Motor neuron (in vitro differentiated cells): ENCODE measurements at regions not wholly inside any gene's neighbourhood (a gene's known extent, or its start where the extent isn't known, plus 50 kb on each side); places are given as distances from the start of the nearest gene placed in this dataset.
A peak's percentile ranks its signal among the peaks of the same experiment; 100 is the strongest.

Experiments
- ATAC-seq, 8 experiments: fragments of 200-7000 bp; cut with Tn5 transposase; replicated peaks in 6 of 8; 2 replicates each; pipeline ENCODE4 v1.8.0; 2021; ENCODE audit warnings: mild to moderate bottlenecking in 8 of 8, moderate library complexity in 8 of 8
- H3K27ac ChIP-seq, 2 donors: fragments of 250-450 bp; sonication (Bioruptor Pico); 2 replicates each; pipeline ENCODE4 v1.9.0; 2021; ENCODE audit warnings: antibody characterized with exemption in 2 of 2, mild to moderate bottlenecking in 2 of 2, moderate library complexity in 1 of 2
- H3K4me1 ChIP-seq, 2 donors: fragments of 250-450 bp; sonication (Bioruptor Pico); replicated peaks in 1 of 2; 2 replicates each; pipeline ENCODE4 v1.6.1; 2021; ENCODE audit warnings: antibody characterized with exemption in 2 of 2, mild to moderate bottlenecking in 2 of 2, moderate library complexity in 1 of 2
- H3K4me3 ChIP-seq, 5 donors: fragments of 250-450 bp; sonication (Bioruptor Pico); 2 replicates each; pipeline ENCODE4 v1.9.0; 2021; ENCODE audit warnings: antibody characterized with exemption in 5 of 5, mild to moderate bottlenecking in 5 of 5, moderate library complexity in 4 of 5
- WGBS, 10 experiments: fragments of 450-650 bp; shearing (Covaris generic); methylation state at CpG; one replicate each; pipeline ENCODE4 v1.0.0; 2022; 5-methylcytosine and 5-hydroxymethylcytosine counted together
- in situ Hi-C, 9 experiments: fragments of 400-800 bp; cut with MboI; loops; one replicate each; pipeline ENCODE4 v1.15.0; 2021; ENCODE audit warnings: low sequenced_read_pairs in 9 of 9, low pct_unique_long_range_greater_than_20kb in 2 of 9; ENCODE audit not compliant: unreplicated experiment in 9 of 9

DNA sequence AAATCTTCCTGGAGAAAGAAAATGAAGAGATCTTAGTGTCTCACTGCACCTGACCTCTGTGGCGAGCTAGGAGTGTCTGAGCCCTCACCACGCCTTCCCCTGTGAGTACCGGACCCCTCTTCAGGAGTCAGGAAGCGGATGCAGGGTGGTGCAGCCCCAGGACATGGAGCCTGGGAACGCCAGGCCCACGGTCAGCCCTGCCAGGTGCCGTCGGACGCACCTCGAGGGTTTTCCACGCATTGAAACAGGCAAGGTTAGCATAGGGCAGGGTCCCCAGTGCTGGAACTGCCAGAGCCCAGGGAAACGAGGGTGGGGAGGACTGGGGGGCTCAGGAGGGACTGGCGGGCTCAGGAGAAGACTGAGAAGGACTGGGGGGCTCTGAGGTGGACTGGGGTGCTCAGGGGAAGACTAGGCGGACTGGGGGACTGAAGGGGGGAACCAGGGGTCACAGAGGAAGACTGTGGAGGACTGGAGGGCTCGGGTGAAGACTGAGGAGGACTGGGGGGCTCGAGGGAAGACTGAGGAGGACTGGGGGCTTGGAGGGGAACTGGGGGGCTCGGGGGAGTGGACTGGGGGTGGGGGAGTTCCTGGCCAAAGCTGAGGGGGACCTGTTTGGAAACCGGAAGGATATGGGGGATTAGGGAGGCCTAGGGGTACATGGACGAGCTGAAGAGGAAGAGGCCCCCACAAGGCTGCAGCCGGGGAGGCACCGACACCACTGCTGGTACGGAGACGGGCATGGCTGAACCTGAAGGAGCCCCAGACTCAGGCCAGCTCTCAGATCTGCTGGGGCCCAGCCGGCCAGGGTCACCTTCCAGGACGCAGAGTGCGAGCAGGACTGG lies 65.2 kb upstream of the SNTG2 start:
- in situ Hi-C loops = no loop called here
- 60 to 95% (median 82%) methylated on average over 2 to 4 of the region's 26 CpGs; no CpG with 5 or more reads in 7 of the 10 experiments for WGBS, 10 experiments
- no peak overlapping the region for H3K4me3 ChIP-seq
- no peak for ATAC-seq
- no peak overlapping the region for H3K27ac ChIP-seq
- H3K4me1 ChIP-seq = peaks cover 12 to 18% of the 10 kb centered on the region in 2 donors

DNA sequence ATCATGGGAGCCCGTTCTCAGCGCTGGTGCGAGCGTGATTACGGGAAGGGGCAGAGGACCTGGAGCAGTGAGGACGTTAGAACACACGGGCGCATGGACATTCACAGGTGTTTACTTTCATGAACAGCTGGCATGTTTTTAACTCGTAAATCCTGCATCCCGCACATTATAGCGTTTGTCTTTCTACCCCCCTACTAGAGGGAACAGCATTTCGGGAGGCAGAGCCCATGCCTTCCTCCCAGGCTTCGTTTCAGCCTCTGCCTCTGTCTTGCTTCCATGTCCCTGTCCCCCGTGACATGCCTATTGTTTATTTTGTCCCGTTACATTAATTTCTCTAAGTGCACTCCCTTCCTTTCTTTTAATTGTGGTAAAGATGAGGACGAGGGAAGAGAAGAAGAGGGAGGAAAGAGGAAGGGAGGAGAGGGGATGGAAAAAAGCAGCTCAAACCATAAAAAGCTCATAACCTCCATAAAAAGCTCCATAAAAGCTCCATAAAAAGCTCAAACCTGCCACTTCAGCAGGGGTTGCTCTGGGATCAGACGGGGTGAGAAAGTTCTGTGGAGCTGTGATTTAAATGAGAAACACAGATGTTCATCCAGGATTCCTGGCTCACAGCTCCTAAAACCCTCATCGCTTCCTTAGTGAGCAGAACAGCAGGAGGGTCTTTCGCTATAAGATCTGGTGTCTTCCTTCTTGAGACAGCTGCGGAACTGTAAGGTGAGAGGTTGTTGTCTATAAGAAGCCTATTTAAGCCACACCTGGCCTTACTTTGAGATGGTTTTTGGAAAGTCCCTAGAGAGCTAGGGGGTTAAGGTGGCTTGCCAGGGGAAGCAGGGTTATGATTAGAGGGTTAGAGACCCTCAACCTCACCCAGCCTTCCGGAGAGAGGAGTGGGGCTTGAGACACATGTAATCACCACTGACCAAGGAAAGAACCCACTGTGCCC lies 66.6 kb upstream of the SNTG2 start:
- Histone ChIP-seq H3K4me3 (no peak overlapping the region), H3K27ac (no peak overlapping the region), H3K4me1 (peaks cover 12% of the 10 kb centered on the region in 2 donors)
- ATAC-seq = no peak
- in situ Hi-C loops = no loop called here
- WGBS, 10 experiments = 14 to 79% (median 39%) methylated on average over 2 to 12 of the region's 21 CpGs

DNA sequence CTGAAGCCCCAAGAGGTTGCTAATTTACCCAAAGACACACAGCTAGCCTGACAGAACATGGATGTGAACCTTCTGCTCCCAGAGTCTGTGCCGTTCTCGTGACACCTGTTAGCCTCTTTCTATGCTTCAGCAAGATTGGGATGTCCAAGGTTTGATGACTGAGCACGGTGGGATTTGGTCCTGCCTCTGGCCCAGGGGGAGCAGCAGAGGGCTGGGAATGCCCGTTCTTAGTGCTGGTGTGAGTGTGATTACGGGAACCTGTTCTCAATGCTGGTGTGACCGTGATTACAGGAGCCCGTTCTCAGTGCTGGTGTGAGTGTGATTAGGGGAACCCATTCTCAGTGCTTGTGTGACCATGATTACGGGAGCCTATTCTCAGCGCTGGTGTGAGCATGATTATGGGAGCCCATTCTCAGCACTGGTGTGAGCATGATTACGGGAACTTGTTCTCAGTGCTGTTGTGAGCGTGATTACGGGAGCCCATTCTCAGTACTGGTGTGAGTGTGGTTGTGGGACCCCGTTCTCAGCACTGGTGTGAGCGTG lies 67.3 kb upstream of the SNTG2 start:
- 60 to 90% (median 84%) methylated on average over 1 to 5 of the region's 14 CpGs; no CpG with 5 or more reads in 7 of the 10 experiments for WGBS, 10 experiments
- in situ Hi-C loops = no loop called here
- Histone ChIP-seq H3K4me1 (peaks cover 10 to 12% of the 10 kb centered on the region in 2 donors), H3K4me3 (no peak overlapping the region), H3K27ac (no peak overlapping the region)
- peak in 1 of 8 experiments; percentile 34 for ATAC-seq

DNA sequence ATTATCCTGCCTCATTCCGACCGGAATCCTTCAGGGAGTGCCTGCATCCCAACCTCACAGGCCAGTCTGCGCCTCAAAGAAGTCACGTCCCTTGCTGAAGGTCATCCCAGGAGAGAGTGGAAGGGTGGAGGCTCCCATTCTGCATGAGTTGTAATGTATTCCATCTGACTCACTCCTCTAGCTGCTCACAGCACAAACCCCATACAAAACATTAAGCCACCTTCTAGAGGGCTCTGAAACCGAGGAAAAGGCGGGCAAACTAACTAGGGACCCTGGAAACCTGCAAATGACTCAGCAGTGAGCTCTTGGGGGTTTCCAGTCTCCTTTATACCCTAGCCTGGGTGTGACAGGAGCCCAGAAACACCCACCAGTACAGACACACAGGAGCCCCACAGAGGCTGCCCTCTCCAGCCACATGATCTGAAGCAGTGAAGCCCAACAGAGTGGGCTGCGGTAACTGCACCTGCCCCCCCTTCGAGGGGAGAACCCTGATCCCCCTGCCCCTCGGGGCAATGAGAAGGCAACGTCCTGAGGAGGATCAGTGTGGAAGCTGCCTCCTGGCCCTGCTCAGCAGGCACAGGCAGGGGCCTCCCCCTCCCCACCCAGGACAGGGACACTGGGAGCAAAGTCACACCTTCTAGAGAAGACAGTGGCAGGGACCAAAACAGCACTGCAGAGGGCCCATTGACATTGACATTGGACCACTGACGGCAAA lies 69.3 kb upstream of the SNTG2 start:
- in situ Hi-C loops = no loop called here
- H3K4me3 ChIP-seq = no peak overlapping the region
- ATAC-seq = peak; percentile 76 to 97 (median 93)
- H3K27ac ChIP-seq = no peak overlapping the region
- WGBS, 10 experiments = 0 to 100% (median 81%) methylated on average over 1 to 7 of the region's 11 CpGs; no CpG with 5 or more reads in 4 of the 10 experiments
- H3K4me1 ChIP-seq = peaks cover 3 to 7% of the 10 kb centered on the region in 2 donors

DNA sequence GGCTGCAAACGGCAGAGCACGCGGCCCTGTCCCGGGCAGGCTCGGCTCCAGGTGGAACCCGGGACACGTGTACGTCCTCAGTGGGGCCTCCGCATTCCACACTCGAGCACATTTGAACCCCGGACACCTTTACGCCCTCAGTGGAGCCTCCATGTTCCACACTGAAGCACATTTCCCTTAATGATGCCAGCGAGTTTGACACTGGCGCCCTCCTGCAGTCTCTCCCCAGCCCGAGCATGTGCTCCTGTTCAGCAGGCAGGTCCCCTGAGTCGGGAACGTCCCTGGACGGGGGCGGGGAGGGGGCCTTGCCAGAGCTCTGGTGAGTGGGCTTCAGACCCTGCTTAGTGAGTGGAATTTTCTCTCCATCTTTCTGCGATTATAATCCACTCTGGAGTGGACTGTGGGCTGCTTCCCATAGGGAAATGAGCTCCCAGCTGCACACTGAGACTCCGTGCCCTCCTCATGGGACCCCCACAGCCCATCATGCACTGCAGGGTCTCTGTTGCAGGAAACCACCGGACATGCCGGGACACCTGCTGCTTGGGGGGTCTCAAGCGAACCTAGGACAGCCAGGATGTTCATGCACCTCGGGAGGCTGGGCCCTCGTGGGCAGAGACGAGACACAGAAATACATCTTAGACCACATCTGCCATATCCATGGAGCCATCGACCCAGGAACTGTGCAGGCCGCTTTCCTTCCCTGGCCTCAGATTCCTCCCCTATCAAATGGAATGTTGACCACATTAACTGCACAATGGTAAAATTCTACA lies 70.3 kb upstream of the SNTG2 start:
- H3K4me3 ChIP-seq = no peak overlapping the region
- ATAC-seq = no peak
- peaks cover 3 to 7% of the 10 kb centered on the region in 2 donors for H3K4me1 ChIP-seq
- 36 to 93% (median 80%) methylated on average over 1 to 10 of the region's 29 CpGs; no CpG with 5 or more reads in 3 of the 10 experiments for WGBS, 10 experiments
- in situ Hi-C loops = no loop called here
- no peak overlapping the region for H3K27ac ChIP-seq

DNA sequence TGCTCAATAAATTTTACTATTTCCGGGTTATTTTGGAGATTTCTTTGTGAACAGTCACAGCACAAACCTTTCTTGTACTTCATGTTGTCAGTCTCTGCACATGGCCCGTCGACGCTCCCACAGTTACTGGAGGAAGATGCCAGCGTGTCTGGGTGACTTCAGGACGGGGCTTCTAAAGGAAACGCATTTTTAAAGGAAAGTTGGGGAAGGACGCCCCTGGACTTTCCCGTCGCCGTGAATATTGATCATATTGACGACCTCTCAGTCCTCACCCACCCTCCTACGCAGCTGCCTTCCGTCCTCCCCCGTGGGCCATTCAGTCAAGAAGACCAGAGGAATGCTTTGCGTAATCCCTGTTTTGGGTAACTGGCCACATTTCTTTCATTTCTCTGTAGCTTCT lies 71.1 kb upstream of the SNTG2 start:
- Histone ChIP-seq H3K4me1 (peaks cover 3 to 7% of the 10 kb centered on the region in 2 donors), H3K4me3 (no peak overlapping the region), H3K27ac (no peak overlapping the region)
- ATAC-seq = no peak
- in situ Hi-C loops = no loop called here
- 47 to 100% (median 86%) methylated on average over 1 to 16 of the region's 16 CpGs; no CpG with 5 or more reads in 3 of the 10 experiments for WGBS, 10 experiments

DNA sequence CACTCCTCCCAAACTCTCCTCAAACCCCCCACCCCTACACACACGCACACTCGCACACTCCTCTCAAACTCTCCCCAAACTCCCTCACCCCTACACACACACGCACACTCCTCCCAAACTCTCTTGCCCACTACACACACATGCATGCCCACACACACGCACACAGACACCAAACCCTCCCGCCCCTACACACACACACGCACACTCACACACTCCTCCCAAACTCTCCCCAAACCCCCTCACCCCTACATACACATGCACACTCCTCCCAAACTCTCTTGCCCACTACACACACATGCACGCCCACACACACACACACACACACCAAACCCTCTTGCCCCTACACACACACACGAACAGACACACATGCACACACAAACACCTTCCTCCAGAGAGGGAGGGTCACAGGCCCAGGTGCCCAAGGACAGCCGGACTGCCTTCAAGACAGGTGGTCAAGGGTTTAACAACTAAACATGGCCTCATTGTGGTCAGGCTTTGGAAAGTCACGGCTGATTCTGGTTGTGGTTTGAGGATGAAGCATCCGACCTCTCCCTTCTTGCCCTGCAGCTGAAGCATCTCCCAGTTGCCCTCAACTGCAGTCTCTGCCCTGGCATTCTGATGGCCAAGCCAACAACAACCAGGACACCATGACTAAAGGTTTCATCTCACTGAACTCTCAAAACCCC lies 72.3 kb upstream of the SNTG2 start:
- no peak for ATAC-seq
- Histone ChIP-seq H3K27ac (no peak overlapping the region), H3K4me1 (peaks cover 3 to 7% of the 10 kb centered on the region in 2 donors), H3K4me3 (no peak overlapping the region)
- in situ Hi-C loops = no loop called here
- WGBS, 10 experiments = 47 to 100% (median 50%) methylated on average over 1 to 2 of the region's 11 CpGs; no CpG with 5 or more reads in 7 of the 10 experiments

DNA sequence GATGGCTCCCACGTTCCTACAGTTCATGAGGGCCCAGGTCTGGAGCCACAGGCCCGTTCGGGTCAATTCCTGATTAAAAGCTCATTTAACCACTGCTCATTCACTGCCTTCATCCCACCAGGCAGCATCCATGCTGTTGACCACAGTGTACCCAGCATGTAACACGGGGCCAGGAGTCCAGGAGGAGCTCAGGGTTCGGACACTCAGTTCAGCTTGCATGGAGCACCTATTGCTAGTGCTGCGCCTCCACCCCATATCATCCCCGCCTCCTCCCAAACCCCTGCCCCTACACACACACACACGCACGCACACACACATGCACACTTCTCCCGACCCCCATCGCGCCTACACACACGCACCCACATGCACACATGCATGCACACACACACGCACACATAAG lies 72.9 kb upstream of the SNTG2 start:
- H3K4me3 ChIP-seq = no peak overlapping the region
- ATAC-seq = no peak
- in situ Hi-C loops = no loop called here
- WGBS, 10 experiments = 100% methylated on average over 2 of the region's 14 CpGs; no CpG with 5 or more reads in 9 of the 10 experiments
- H3K4me1 ChIP-seq = peaks cover 3 to 7% of the 10 kb centered on the region in 2 donors
- H3K27ac ChIP-seq = no peak overlapping the region

DNA sequence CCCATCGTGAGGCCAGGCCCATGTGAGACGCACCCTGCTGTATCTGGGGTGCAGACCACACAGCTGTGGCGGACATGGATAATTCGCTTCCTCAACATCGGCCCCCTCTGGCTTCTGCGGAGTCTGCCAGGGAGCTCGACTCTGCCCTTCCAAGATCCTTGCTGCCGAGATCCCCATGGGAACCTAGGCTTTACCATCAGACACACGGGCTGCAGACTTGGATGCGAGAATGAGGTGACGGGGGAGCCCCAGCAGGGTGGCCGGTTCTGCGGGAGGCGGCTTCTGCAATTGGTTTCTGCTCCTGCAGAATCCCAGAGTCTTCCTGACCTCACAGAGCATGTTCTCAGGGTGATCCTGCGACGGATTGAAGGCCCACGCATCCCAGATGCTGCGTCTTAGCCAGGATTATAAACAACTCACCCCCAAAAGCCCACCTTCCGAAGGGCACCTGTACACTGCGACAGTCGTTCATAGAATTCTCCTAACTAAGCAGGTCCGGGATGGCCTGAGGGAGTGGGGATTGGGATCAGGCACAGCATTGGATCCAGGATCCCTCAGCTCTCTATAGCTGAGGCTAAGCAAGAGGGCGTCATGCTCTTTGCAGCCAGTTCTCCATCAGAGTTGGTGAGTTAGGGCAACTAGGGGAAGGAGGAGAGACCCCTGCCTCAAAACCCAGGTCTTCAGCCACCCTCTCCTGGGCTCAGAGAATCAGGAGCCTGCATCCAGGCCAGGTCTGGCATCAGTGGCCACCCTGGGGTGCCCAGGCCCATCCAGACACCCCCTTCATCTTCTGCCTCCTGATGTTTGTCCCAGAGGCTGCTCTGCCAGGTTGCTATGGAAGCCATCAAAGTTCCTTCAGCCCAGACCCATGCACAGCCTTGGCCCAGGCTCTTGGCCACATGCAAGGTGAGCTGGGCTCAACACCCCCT lies 74.7 kb upstream of the SNTG2 start:
- in situ Hi-C loops = no loop called here
- WGBS, 10 experiments = 73 to 100% (median 91%) methylated on average over 1 to 9 of the region's 23 CpGs; no CpG with 5 or more reads in 2 of the 10 experiments
- no peak for ATAC-seq

DNA sequence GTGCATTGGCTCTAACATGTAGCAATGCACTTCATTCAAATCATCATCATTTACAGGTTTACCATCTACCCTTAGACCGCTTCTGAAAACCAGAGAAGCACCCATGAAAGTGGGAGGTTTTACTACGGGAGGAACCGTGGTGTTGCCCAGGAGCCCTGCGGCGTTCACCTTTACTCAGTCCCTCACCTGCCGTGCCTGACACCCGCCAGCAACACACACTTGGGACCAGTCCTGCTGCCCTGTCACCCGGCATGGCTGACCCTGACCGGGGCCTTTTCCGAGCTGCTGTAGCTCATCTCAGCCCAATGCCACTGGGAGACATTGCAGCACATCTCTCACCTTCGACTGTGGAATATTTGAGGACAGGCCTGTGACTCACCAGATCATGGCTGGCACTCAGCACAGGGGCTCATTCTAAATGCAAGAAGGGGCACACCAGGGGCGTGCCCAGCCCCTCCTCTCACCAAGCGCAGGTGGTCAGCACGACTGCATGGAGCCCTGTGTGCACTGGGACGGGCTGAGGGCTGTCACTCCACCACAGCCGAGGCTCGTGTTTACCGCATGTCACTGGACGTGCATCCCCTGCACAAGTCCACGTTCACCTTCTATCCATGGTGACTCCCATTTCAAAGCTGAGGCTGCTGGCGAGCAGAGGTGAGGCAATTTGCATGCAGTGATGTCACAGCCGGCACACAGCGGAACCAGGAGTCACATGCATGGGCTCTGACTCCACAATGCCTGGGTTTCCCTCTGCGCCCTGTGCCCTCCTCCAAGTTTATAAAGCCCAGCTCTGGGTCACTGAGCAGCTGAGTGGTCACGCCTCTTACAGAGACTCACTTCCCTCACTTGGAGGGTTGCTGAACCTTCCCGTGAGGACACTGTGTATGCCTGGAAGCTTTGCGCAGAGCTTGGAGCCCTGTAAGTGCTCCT lies 76.7 kb upstream of the SNTG2 start:
- Histone ChIP-seq H3K4me3 (no peak overlapping the region), H3K27ac (no peak overlapping the region), H3K4me1 (no peaks in the 10 kb centered on the region)
- WGBS, 10 experiments = 55 to 82% (median 73%) methylated on average over 1 to 10 of the region's 27 CpGs; no CpG with 5 or more reads in 3 of the 10 experiments
- ATAC-seq = peak in 5 of 8 experiments; percentile 52 to 90 (median 87)
- in situ Hi-C loops = no loop called here

More for the DNA sequence above, 74.7 kb upstream of the SNTG2 start:
- H3K4me1 ChIP-seq = peaks cover under 1 to 3% of the 10 kb centered on the region in 2 donors
- H3K27ac ChIP-seq = no peak overlapping the region
- H3K4me3 ChIP-seq = no peak overlapping the region
